ENCODE measurements at regions not wholly inside any gene's neighbourhood (a gene's known extent, or its start where the extent isn't known, plus 50 kb on each side); places are given as distances from the start of the nearest gene placed in this dataset.

- no peak for DNase-seq (ENCODE audit: low read depth)
- TF ChIP-seq CTCF (IDR thresholded peaks at IDR 0.05; ENCODE audit: low read length, missing control alignments): no peak
- H3K4me3 ChIP-seq (replicated peaks; ENCODE audit: low read depth, low read length): no peak overlapping the region
These were observed 195.1 kb downstream of the IPMK start for GRCh38 chr10:58072634-58073033.

GRCh38 chr10:58070956-58071355 lies 196.7 kb downstream of the IPMK start:
- TF ChIP-seq CTCF (IDR thresholded peaks at IDR 0.05; ENCODE audit: low read length, missing control alignments): no peak
- no peak for DNase-seq (ENCODE audit: low read depth)
- H3K4me3 ChIP-seq (replicated peaks; ENCODE audit: low read depth, low read length): no peak overlapping the region

GRCh38 chr10:58068809-58069208 lies 198.9 kb downstream of the IPMK start:
- TF ChIP-seq CTCF (IDR thresholded peaks at IDR 0.05; ENCODE audit: low read length, missing control alignments): no peak
- DNase-seq (ENCODE audit: low read depth): no peak
- no peak overlapping the region for H3K4me3 ChIP-seq (replicated peaks; ENCODE audit: low read depth, low read length)

- no peak overlapping the region for H3K4me3 ChIP-seq (replicated peaks; ENCODE audit: low read depth, low read length)
- DNase-seq (ENCODE audit: low read depth): no peak
- no peak for TF ChIP-seq CTCF (IDR thresholded peaks at IDR 0.05; ENCODE audit: low read length, missing control alignments)
These were observed 200.7 kb downstream of the IPMK start for GRCh38 chr10:58066979-58067378.

GRCh38 chr10:58066126-58066525 lies 201.6 kb downstream of the IPMK start:
- DNase-seq (ENCODE audit: low read depth): no peak
- TF ChIP-seq CTCF (IDR thresholded peaks at IDR 0.05; ENCODE audit: low read length, missing control alignments): no peak
- H3K4me3 ChIP-seq (replicated peaks; ENCODE audit: low read depth, low read length): no peak overlapping the region

- no peak for TF ChIP-seq CTCF (IDR thresholded peaks at IDR 0.05; ENCODE audit: low read length, missing control alignments)
- H3K4me3 ChIP-seq (replicated peaks; ENCODE audit: low read depth, low read length): no peak overlapping the region
- DNase-seq (ENCODE audit: low read depth): no peak
These were observed 202.2 kb downstream of the IPMK start for GRCh38 chr10:58065529-58065815.

- H3K4me3 ChIP-seq (replicated peaks; ENCODE audit: low read depth, low read length): no peak overlapping the region
- peak; percentile 85 for TF ChIP-seq CTCF (IDR thresholded peaks at IDR 0.05; ENCODE audit: low read length, missing control alignments)
- DNase-seq (ENCODE audit: low read depth): peak; percentile 75
These were observed 202.8 kb downstream of the IPMK start for GRCh38 chr10:58064714-58065528.
